ENCODE measurements at regions not wholly inside any gene's neighbourhood (a gene's known extent, or its start where the extent isn't known, plus 50 kb on each side); places are given as distances from the start of the nearest gene placed in this dataset.

GRCh38 chr11:115955803-115956202 lies 451.6 kb upstream of the CADM1 start:
- Mint-ChIP-seq H3K36me3 (peaks cover 4% of the 10 kb centered on the region), H3K4me1 (no peaks in the 10 kb centered on the region), H3K27me3 (ENCODE audit: low read depth) (peaks cover 17% of the 10 kb centered on the region), H3K4me3 (no peak overlapping the region), H3K9me3 (peaks cover 10% of the 10 kb centered on the region), H3K27ac (no peak overlapping the region)
- no peak for TF ChIP-seq CTCF (IDR thresholded peaks at IDR 0.05; ENCODE audit: unreplicated experiment)
- DNase-seq (ENCODE audit: low spot score in 2 of 2, unreplicated experiment in 2 of 2) = no peak

- peaks cover 28% of the 10 kb centered on the region for H3K9me3 Mint-ChIP-seq
- no peak overlapping the region for H3K27ac Mint-ChIP-seq
- peaks cover 4% of the 10 kb centered on the region for H3K36me3 Mint-ChIP-seq
- H3K4me3 Mint-ChIP-seq = no peak overlapping the region
- TF ChIP-seq CTCF (IDR thresholded peaks at IDR 0.05; ENCODE audit: unreplicated experiment) = no peak
- DNase-seq (ENCODE audit: low spot score in 2 of 2, unreplicated experiment in 2 of 2) = no peak
- peaks cover 15% of the 10 kb centered on the region for H3K27me3 Mint-ChIP-seq (ENCODE audit: low read depth)
- H3K4me1 Mint-ChIP-seq = no peaks in the 10 kb centered on the region
Observed at GRCh38 chr11:115950660-115951059, 446.4 kb upstream of the CADM1 start.

GRCh38 chr11:115944596-115944995 lies 440.4 kb upstream of the CADM1 start:
- Mint-ChIP-seq H3K4me3 (no peak overlapping the region), H3K27me3 (ENCODE audit: low read depth) (peaks cover 37% of the 10 kb centered on the region)

GRCh38 chr11:115942011-115942410 lies 437.8 kb upstream of the CADM1 start:
- Mint-ChIP-seq H3K9me3 (no peaks in the 10 kb centered on the region), H3K4me1 (peaks cover 8% of the 10 kb centered on the region), H3K27ac (no peak overlapping the region), H3K27me3 (ENCODE audit: low read depth) (peaks cover 55% of the 10 kb centered on the region), H3K36me3 (no peaks in the 10 kb centered on the region), H3K4me3 (no peak overlapping the region)
- TF ChIP-seq CTCF (IDR thresholded peaks at IDR 0.05; ENCODE audit: unreplicated experiment) = no peak
- no peak for DNase-seq (ENCODE audit: low spot score in 2 of 2, unreplicated experiment in 2 of 2)

More at GRCh38 chr11:115944596-115944995, 440.4 kb upstream of the CADM1 start:
- H3K4me1 Mint-ChIP-seq = peaks cover 8% of the 10 kb centered on the region
- peaks cover 13% of the 10 kb centered on the region for H3K9me3 Mint-ChIP-seq
- TF ChIP-seq CTCF (IDR thresholded peaks at IDR 0.05; ENCODE audit: unreplicated experiment) = no peak
- DNase-seq (ENCODE audit: low spot score in 2 of 2, unreplicated experiment in 2 of 2) = no peak
- H3K27ac Mint-ChIP-seq = no peak overlapping the region
- no peaks in the 10 kb centered on the region for H3K36me3 Mint-ChIP-seq

GRCh38 chr11:115941481-115941993 lies 437.3 kb upstream of the CADM1 start:
- peaks cover 58% of the 10 kb centered on the region for H3K27me3 Mint-ChIP-seq (ENCODE audit: low read depth)
- H3K9me3 Mint-ChIP-seq = no peaks in the 10 kb centered on the region
- TF ChIP-seq CTCF (IDR thresholded peaks at IDR 0.05; ENCODE audit: unreplicated experiment) = no peak
- H3K4me1 Mint-ChIP-seq = peaks cover 8% of the 10 kb centered on the region
- H3K36me3 Mint-ChIP-seq = no peaks in the 10 kb centered on the region
- DNase-seq (ENCODE audit: low spot score in 2 of 2, unreplicated experiment in 2 of 2) = no peak
- H3K4me3 Mint-ChIP-seq = no peak overlapping the region
- no peak overlapping the region for H3K27ac Mint-ChIP-seq

GRCh38 chr11:115941044-115941443 lies 436.8 kb upstream of the CADM1 start:
- Mint-ChIP-seq H3K27ac (no peak overlapping the region), H3K36me3 (no peaks in the 10 kb centered on the region), H3K4me3 (no peak overlapping the region), H3K9me3 (no peaks in the 10 kb centered on the region), H3K27me3 (ENCODE audit: low read depth) (peaks cover 58% of the 10 kb centered on the region), H3K4me1 (peaks cover 8% of the 10 kb centered on the region)
- TF ChIP-seq CTCF (IDR thresholded peaks at IDR 0.05; ENCODE audit: unreplicated experiment) = no peak
- DNase-seq (ENCODE audit: low spot score in 2 of 2, unreplicated experiment in 2 of 2) = no peak

Data from mesothelial cell of epicardium (in vitro differentiated cells).